ENCODE measurements at regions not wholly inside any gene's neighbourhood (a gene's known extent, or its start where the extent isn't known, plus 50 kb on each side); places are given as distances from the start of the nearest gene placed in this dataset.

DNA sequence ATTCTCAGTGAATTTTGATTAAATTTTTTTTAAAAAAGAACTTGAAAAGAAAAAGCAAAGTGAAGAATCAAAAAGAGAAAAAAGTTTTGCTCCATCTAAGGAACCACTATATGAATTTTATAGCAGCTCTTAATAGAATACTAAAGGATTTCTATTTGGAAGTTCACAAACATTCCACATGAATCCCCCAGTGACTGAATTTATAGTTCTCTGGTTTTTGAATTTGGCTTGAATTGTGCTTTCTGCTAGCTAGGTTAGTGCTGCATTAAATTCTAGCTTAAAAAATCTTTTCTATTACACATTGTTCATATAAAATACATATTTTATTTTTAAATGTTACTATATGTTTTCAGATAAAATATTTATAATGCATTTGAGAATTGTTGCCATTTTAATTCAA, 675.4 kb downstream of the RERGL start (continued):
- TF ChIP-seq HOXB5 (CRISPR knock-in tag; IDR thresholded peaks at IDR 0.05): no peak

DNA sequence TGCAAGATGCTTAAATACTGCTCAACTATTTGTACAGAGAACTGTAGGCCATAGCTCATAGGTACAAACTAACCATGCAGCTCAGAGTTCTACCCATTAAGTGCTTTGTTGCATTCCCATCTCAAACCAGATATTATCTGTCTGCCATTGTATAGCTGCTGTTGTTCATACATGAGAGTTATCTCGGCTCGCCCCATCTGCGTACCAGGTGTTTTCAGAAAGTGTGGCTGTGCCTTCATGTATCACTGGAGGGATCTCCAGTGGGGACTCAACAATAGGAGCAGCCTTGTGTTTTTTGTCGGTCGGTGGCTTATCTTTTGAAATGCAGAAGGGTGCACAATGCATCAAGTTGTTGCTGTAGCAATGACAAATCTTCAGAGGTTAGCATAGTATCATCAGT, 678.3 kb downstream of the RERGL start:
- H3K4me2 ChIP-seq: no peak overlapping the region
- DNase-seq (ENCODE audit: low read depth in 1 of 2, low spot score in 1 of 2) (no peak), ATAC-seq (no peak), FAIRE-seq (no peak)
- peaks cover 4% of the 10 kb centered on the region; the same call in 1 of the 3 replicates for H3K9me3 ChIP-seq
- 85% methylated on average over 5 of the region's 5 CpGs for WGBS (ENCODE audit: missing lambda C conversion rate)
- H3K4me3 ChIP-seq: no peak overlapping the region
- TF ChIP-seq FOXS1 (CRISPR knock-in tag; IDR thresholded peaks at IDR 0.05): no peak
- TF ChIP-seq BHLHE40 (IDR thresholded peaks at IDR 0.05; ENCODE audit: low read depth, low read length): no peak
- no peak for TF ChIP-seq JUNB (IDR thresholded peaks at IDR 0.05)
- no peak for TF ChIP-seq POLR2AphosphoS2 (conservative IDR thresholded peaks at IDR 0.05; ENCODE audit: low read length)
- TF ChIP-seq CHD2 (IDR thresholded peaks at IDR 0.05; ENCODE audit: low read length, partially characterized antibody): no peak
- TF ChIP-seq, protein P1, sequence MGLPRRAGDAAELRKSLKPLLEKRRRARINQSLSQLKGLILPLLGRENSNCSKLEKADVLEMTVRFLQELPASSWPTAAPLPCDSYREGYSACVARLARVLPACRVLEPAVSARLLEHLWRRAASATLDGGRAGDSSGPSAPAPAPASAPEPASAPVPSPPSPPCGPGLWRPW (IDR thresholded peaks at IDR 0.05): no peak
- no peak for TF ChIP-seq CBX2 (IDR thresholded peaks at IDR 0.05; ENCODE audit: borderline replicate concordance, low read depth)
- no peak for TF ChIP-seq PHF8 (IDR thresholded peaks at IDR 0.05; ENCODE audit: borderline replicate concordance, low read depth)
- TF ChIP-seq SREBF2 (IDR thresholded peaks at IDR 0.05): no peak
- no peak for TF ChIP-seq HDAC2 (IDR thresholded peaks at IDR 0.05)
- no peak for TF ChIP-seq MYC (IDR thresholded peaks at IDR 0.05; ENCODE audit: borderline replicate concordance, low read length)
- TF ChIP-seq EHF (CRISPR knock-in tag; IDR thresholded peaks at IDR 0.05): no peak
- TF ChIP-seq, protein P2, sequence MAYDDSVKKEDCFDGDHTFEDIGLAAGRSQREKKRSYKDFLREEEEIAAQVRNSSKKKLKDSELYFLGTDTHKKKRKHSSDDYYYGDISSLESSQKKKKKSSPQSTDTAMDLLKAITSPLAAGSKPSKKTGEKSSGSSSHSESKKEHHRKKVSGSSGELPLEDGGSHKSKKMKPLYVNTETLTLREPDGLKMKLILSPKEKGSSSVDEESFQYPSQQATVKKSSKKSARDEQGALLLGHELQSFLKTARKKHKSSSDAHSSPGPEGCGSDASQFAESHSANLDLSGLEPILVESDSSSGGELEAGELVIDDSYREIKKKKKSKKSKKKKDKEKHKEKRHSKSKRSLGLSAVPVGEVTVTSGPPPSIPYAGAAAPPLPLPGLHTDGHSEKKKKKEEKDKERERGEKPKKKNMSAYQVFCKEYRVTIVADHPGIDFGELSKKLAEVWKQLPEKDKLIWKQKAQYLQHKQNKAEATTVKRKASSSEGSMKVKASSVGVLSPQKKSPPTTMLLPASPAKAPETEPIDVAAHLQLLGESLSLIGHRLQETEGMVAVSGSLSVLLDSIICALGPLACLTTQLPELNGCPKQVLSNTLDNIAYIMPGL (CRISPR knock-in tag; IDR thresholded peaks at IDR 0.05; ENCODE audit: borderline replicate concordance): no peak
- no peak for TF ChIP-seq RARB (CRISPR knock-in tag; IDR thresholded peaks at IDR 0.05)
- TF ChIP-seq KDM5A (IDR thresholded peaks at IDR 0.05): no peak
- TF ChIP-seq EHMT2 (IDR thresholded peaks at IDR 0.05; ENCODE audit: low read depth): no peak
- TF ChIP-seq ZNF302 (CRISPR knock-in tag; IDR thresholded peaks at IDR 0.05): no peak
- CTCF ChIA-PET: interaction anchor here (1.2 to 1.5 kb wide), 2 partner anchors 14 to 33 kb away, joined by 3 read pairs; no protein-coding TSS in a partner anchor
- H3K27ac ChIP-seq: no peak overlapping the region
- H3K4me1 ChIP-seq: no peaks in the 10 kb centered on the region
- POLR2A ChIA-PET: no interaction called here

DNA sequence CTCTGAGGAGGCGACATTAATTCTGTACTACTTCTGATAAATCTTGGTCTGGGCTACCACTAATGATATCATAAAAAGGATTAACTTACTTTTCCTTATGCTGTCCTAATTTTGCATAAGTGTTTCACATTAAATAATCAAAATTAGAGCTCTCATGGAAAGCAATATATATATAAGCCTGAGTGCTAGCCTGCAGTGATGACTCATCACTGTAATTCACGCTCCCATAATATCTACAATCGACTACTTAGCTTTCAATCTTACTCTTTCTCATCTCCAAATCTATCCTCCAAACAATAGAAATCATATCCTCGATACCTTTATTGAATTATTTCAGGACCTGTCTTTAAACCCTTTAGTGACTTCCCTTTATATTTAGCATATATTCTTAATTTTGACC, 701.3 kb downstream of the RERGL start:
- no peak for FAIRE-seq
- ChIA-PET POLR2A (no interaction called here), CTCF (no interaction called here)
- no peak for DNase-seq (ENCODE audit: low read depth in 1 of 2, low spot score in 1 of 2)
- Histone ChIP-seq H3K4me3 (no peak overlapping the region), H3K27ac (no peak overlapping the region), H3K4me2 (no peak overlapping the region), H3K4me1 (no peaks in the 10 kb centered on the region), H3K9me3 (no peaks in the 10 kb centered on the region)
- 71% methylated on average over 4 of the region's 4 CpGs for WGBS (ENCODE audit: missing lambda C conversion rate)
- no peak for ATAC-seq
- no peak for TF ChIP-seq FOSL2 (IDR thresholded peaks at IDR 0.05)
- peak; percentile 72 for TF ChIP-seq FOSL2 (CRISPR knock-in tag; IDR thresholded peaks at IDR 0.05)
- TF ChIP-seq SMC3 (IDR thresholded peaks at IDR 0.05): no peak
- no peak for TF ChIP-seq ZFP36 (IDR thresholded peaks at IDR 0.05; ENCODE audit: borderline replicate concordance, partially characterized antibody)

DNA sequence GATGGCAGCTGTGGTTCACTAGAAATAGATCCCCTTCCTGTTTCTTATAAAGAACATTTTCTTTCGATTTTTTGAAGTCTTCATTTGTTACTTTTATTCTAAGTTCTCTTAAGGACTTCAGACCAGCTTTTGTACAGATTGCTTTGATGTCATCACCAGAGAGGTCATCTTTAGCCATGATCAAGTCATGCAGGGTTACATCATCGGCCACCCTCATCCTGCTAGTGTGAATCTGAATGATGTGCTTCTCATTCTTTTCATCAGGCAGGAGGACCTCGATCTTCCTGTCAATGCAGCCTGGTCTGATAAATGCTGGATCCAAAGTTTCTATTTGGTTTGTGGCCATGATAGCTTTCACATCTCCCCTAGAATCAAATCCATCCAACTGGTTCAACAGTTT, 706.7 kb downstream of the RERGL start:
- no peak overlapping the region for H3K27ac ChIP-seq
- ChIA-PET POLR2A (no interaction called here), CTCF (no interaction called here)
- no peaks in the 10 kb centered on the region for H3K9me3 ChIP-seq
- 9% methylated on average over 3 of the region's 3 CpGs for WGBS (ENCODE audit: missing lambda C conversion rate)
- ATAC-seq (no peak; a peak in 1 of 6 replicates), FAIRE-seq (no peak), DNase-seq (ENCODE audit: low read depth in 1 of 2, low spot score in 1 of 2) (no peak)
- 0 out of 3 replicates have a peak, but pooled peaks cover 9% of the 10 kb centered on the region for H3K4me1 ChIP-seq
- H3K4me3 ChIP-seq: no peak overlapping the region
- H3K4me2 ChIP-seq: peak overlapping the region; percentile 25; the same call in 2 of the 3 replicates
- TF ChIP-seq RCOR1 (IDR thresholded peaks at IDR 0.05; ENCODE audit: low read depth, low read length) (no peak), SMC3 (IDR thresholded peaks at IDR 0.05) (no peak), FOSL2 (IDR thresholded peaks at IDR 0.05) (no peak), FOSL2 (CRISPR knock-in tag; IDR thresholded peaks at IDR 0.05) (no peak), ZSCAN20 (CRISPR knock-in tag; IDR thresholded peaks at IDR 0.05) (no peak), NFE2L2 (conservative IDR thresholded peaks at IDR 0.05; ENCODE audit: low read length) (no peak), MYC (IDR thresholded peaks at IDR 0.05; ENCODE audit: borderline replicate concordance, low read length) (no peak), ZC3H11A (IDR thresholded peaks at IDR 0.05) (no peak), RAD21 (conservative IDR thresholded peaks at IDR 0.05 in 1 of 2, IDR thresholded peaks at IDR 0.05 in 1 of 2) (no peak), NPAS2 (CRISPR knock-in tag; IDR thresholded peaks at IDR 0.05; ENCODE audit: borderline replicate concordance) (no peak), ZNF302 (CRISPR knock-in tag; IDR thresholded peaks at IDR 0.05) (no peak), MAFK (IDR thresholded peaks at IDR 0.05; ENCODE audit: partially characterized antibody) (no peak), EP300 (IDR thresholded peaks at IDR 0.05) (no peak), HDAC2 (IDR thresholded peaks at IDR 0.05) (no peak), ZFP36 (IDR thresholded peaks at IDR 0.05; ENCODE audit: borderline replicate concordance, partially characterized antibody) (no peak), BHLHE40 (IDR thresholded peaks at IDR 0.05; ENCODE audit: low read depth, low read length) (no peak), SREBF2 (IDR thresholded peaks at IDR 0.05) (no peak)
- TF ChIP-seq, protein P3, sequence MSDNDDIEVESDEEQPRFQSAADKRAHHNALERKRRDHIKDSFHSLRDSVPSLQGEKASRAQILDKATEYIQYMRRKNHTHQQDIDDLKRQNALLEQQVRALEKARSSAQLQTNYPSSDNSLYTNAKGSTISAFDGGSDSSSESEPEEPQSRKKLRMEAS (IDR thresholded peaks at IDR 0.05): no peak
- TF ChIP-seq, protein P4, sequence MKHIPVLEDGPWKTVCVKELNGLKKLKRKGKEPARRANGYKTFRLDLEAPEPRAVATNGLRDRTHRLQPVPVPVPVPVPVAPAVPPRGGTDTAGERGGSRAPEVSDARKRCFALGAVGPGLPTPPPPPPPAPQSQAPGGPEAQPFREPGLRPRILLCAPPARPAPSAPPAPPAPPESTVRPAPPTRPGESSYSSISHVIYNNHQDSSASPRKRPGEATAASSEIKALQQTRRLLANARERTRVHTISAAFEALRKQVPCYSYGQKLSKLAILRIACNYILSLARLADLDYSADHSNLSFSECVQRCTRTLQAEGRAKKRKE (CRISPR knock-in tag; IDR thresholded peaks at IDR 0.05; ENCODE audit: low read depth): no peak
